HG02610 (cell line): ENCODE measurements at regions not wholly inside any gene's neighbourhood (a gene's known extent, or its start where the extent isn't known, plus 50 kb on each side); places are given as distances from the start of the nearest gene placed in this dataset.

Experiments used
- ATAC-seq: cut with Tn5 transposase; IDR thresholded peaks from one replicate; pipeline ENCODE4 v1.9.1; 2021; ENCODE audit warnings: mild to moderate bottlenecking, moderate library complexity; ENCODE audit not compliant: unreplicated experiment

GRCh38 chr6:98274691-98275090, 559.7 kb upstream of the POU3F2 start:
- ATAC-seq, result no peak

- ATAC-seq, result no peak
Measured at GRCh38 chr6:98280492-98280891, 553.9 kb upstream of the POU3F2 start.

- ATAC-seq, result no peak
Measured at GRCh38 chr6:98286620-98287019, 547.8 kb upstream of the POU3F2 start.

GRCh38 chr6:98287876-98288275, 546.5 kb upstream of the POU3F2 start:
- ATAC-seq, result no peak

- ATAC-seq, result no peak
Measured at GRCh38 chr6:98292810-98293209, 541.6 kb upstream of the POU3F2 start.

GRCh38 chr6:98295515-98296175, 538.7 kb upstream of the POU3F2 start:
- ATAC-seq, result no peak

GRCh38 chr6:98308564-98308963, 525.8 kb upstream of the POU3F2 start:
- ATAC-seq, result no peak

GRCh38 chr6:98310443-98310842, 523.9 kb upstream of the POU3F2 start:
- ATAC-seq, result no peak

GRCh38 chr6:98323605-98324004, 510.8 kb upstream of the POU3F2 start:
- peak; percentile 97 for ATAC-seq

GRCh38 chr6:98324446-98324845, 509.9 kb upstream of the POU3F2 start:
- ATAC-seq, result no peak

GRCh38 chr6:98325366-98325765, 509.0 kb upstream of the POU3F2 start:
- no peak for ATAC-seq

- no peak for ATAC-seq
Measured at GRCh38 chr6:98333273-98333672, 501.1 kb upstream of the POU3F2 start.

- no peak for ATAC-seq
Measured at GRCh38 chr6:98335594-98335993, 498.8 kb upstream of the POU3F2 start.

GRCh38 chr6:98339506-98339905, 494.9 kb upstream of the POU3F2 start:
- ATAC-seq, result no peak

- ATAC-seq, result no peak
Measured at GRCh38 chr6:98343004-98343403, 491.4 kb upstream of the POU3F2 start.

GRCh38 chr6:98343797-98344196, 490.6 kb upstream of the POU3F2 start:
- ATAC-seq, result no peak

GRCh38 chr6:98352348-98352747, 482.0 kb upstream of the POU3F2 start:
- no peak for ATAC-seq

- ATAC-seq, result no peak
Measured at GRCh38 chr6:98358173-98358572, 476.2 kb upstream of the POU3F2 start.

- no peak for ATAC-seq
Measured at GRCh38 chr6:98366371-98366770, 468.0 kb upstream of the POU3F2 start.

GRCh38 chr6:98380589-98380988, 453.8 kb upstream of the POU3F2 start:
- ATAC-seq, result no peak

GRCh38 chr6:98382246-98382645, 452.1 kb upstream of the POU3F2 start:
- ATAC-seq, result no peak

- no peak for ATAC-seq
Measured at GRCh38 chr6:98384334-98384733, 450.0 kb upstream of the POU3F2 start.

- ATAC-seq, result no peak
Measured at GRCh38 chr6:98384801-98385200, 449.6 kb upstream of the POU3F2 start.
